Esophagus squamous epithelium (tissue), 5 donors: ENCODE measurements at regions not wholly inside any gene's neighbourhood (a gene's known extent, or its start where the extent isn't known, plus 50 kb on each side); places are given as distances from the start of the nearest gene placed in this dataset.
A peak's percentile ranks its signal among the peaks of the same experiment; 100 is the strongest.

Experiments
- DNase-seq: peaks from one replicate; lab custom pipeline; 2025; lab: John Stamatoyannopoulos, UW
- H3K27ac ChIP-seq, 4 donors: fragments of 200-600 bp; sonication (generic); one replicate each; pipeline ENCODE4 v1.5.1; 2016 to 2019; ENCODE audit warnings: mild to moderate bottlenecking in 1 of 4
- H3K27me3 ChIP-seq, 4 donors: fragments of 200-600 bp; sonication (generic); 1 replicate in 3 of 4; 2 replicates in 1 of 4; pipeline versions ENCODE4 v1.5.1 to v1.6.0; 2017 to 2021; ENCODE audit warnings: antibody characterized with exemption in 1 of 4
- H3K36me3 ChIP-seq, 3 donors: fragments of 200-600 bp; sonication (generic); one replicate each; pipeline ENCODE4 v1.5.1; 2016 to 2019
- H3K4me1 ChIP-seq, 3 donors: fragments of 200-600 bp; sonication (generic); one replicate each; pipeline ENCODE4 v1.5.1; 2017 to 2019
- H3K4me3 ChIP-seq, 4 donors: fragments of 200-600 bp; sonication (generic); 1 replicate in 3 of 4; 2 replicates in 1 of 4; pipeline ENCODE4 v1.5.1; 2016 to 2019; ENCODE audit warnings: mild to moderate bottlenecking in 2 of 4, moderate library complexity in 1 of 4
- H3K9me3 ChIP-seq, 3 donors: fragments of 200-600 bp; sonication (generic); one replicate each; pipeline ENCODE4 v1.5.1; 2016 to 2019
- POLR2A ChIP-seq, 4 donors: fragments of 450-650 bp; IDR thresholded peaks; one replicate each; pipeline ENCODE4 v1.6.1; 2017; ENCODE audit warnings: antibody characterized with exemption in 4 of 4, mild to moderate bottlenecking in 4 of 4, moderate library complexity in 3 of 4
- WGBS, 2 donors: methylation state at CpG; one replicate each; pipeline ENCODE4 v1.1.5; 2018; 5-methylcytosine and 5-hydroxymethylcytosine counted together
- intact Hi-C: fragments of 100-400 bp; cut with DNase I; formaldehyde crosslinking; loops from one replicate; pipeline ENCODE4 v1.15.0; 2022
- TF ChIP-seq, protein P1 (sequence below), 6 experiments: fragments of 450-650 bp in 4 of 6; fragments of 200-600 bp in 2 of 6; sonication (generic) in 2 of 6; IDR thresholded peaks; one replicate each; pipeline ENCODE4 v1.5.1; 2016 to 2019; ENCODE audit warnings: antibody characterized with exemption in 6 of 6, mild to moderate bottlenecking in 4 of 6, moderate library complexity in 4 of 6
- donor health status: DM: yes; HTN: yes; CAD: no.

DNA sequence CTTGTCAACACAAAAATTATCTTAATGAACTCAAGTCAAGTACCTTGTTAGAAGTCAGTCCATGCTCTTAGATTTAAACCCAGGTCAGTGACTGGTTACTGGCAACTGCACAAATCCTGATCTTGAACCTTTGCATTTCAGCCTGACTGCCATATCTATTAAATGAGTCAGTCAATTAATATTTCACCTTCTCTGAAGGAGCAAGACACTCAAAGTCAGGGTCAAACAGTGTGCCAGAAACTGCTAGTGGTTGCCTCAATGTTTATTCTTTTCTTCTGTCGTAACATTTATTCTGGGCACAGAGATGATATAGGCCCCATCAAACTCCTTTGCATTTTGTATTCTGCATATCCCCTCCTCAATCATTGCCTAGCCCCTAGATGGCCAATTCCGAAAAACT, 193.9 kb upstream of the MOCS1 start:
- Histone ChIP-seq H3K27ac (no peak overlapping the region), H3K4me3 (no peak overlapping the region), H3K36me3 (no peaks in the 10 kb centered on the region), H3K9me3 (no peaks in the 10 kb centered on the region), H3K4me1 (peaks cover 0 to 6% (median 0%) of the 10 kb centered on the region in 3 donors), H3K27me3 (no peaks in the 10 kb centered on the region)
- TF ChIP-seq POLR2A (IDR thresholded peaks at IDR 0.05): no peak
- TF ChIP-seq, protein P1, sequence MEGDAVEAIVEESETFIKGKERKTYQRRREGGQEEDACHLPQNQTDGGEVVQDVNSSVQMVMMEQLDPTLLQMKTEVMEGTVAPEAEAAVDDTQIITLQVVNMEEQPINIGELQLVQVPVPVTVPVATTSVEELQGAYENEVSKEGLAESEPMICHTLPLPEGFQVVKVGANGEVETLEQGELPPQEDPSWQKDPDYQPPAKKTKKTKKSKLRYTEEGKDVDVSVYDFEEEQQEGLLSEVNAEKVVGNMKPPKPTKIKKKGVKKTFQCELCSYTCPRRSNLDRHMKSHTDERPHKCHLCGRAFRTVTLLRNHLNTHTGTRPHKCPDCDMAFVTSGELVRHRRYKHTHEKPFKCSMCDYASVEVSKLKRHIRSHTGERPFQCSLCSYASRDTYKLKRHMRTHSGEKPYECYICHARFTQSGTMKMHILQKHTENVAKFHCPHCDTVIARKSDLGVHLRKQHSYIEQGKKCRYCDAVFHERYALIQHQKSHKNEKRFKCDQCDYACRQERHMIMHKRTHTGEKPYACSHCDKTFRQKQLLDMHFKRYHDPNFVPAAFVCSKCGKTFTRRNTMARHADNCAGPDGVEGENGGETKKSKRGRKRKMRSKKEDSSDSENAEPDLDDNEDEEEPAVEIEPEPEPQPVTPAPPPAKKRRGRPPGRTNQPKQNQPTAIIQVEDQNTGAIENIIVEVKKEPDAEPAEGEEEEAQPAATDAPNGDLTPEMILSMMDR (IDR thresholded peaks at IDR 0.05): no peak
- intact Hi-C loops: no loop called here
- 68 to 77% methylated on average over 2 of the region's 2 CpGs for WGBS, 2 donors
- DNase-seq: no peak

DNA sequence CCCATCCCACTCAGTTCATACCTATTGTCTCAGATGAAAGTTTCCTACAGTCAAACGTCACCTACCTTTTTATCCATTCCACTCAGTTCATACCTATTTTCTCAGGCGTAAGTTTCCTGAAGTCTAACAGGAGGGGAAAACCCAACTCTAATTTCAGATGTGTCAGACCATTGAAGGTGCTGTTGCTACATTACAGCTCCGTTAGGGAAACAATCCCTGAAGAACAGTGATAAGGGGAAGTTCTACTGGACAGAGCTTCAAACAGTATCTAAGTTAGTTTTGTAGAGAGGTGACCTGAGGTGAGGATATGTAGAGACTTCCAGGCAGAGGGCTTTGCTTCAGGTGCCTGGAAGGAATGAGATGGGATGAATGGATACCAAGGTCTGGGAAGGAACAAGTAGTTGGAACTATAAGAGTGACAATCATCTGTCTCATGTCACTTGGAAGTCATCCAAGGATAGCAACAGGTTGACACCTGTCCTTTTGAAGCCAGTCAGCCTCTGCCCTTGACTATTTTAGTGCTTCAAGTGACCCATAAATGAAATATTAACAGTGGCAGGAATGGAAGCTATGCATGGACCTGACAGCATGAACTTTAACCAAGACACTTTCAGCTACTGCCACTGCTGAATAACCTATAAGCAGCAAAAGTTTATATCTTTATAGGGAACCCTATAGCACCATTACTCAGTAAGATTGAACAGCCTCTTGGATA, 191.6 kb upstream of the MOCS1 start:
- no peak for DNase-seq
- intact Hi-C loops: no loop called here
- 54 to 58% methylated on average over 3 of the region's 3 CpGs for WGBS, 2 donors
- H3K4me1 ChIP-seq: peaks cover 0 to 6% (median 0%) of the 10 kb centered on the region in 3 donors
- no peaks in the 10 kb centered on the region for H3K36me3 ChIP-seq
- no peak for TF ChIP-seq POLR2A (IDR thresholded peaks at IDR 0.05)
- TF ChIP-seq, protein P1 (IDR thresholded peaks at IDR 0.05): no peak
- H3K27ac ChIP-seq: no peak overlapping the region
- no peak overlapping the region for H3K4me3 ChIP-seq
- no peaks in the 10 kb centered on the region for H3K9me3 ChIP-seq
- H3K27me3 ChIP-seq: no peaks in the 10 kb centered on the region

DNA sequence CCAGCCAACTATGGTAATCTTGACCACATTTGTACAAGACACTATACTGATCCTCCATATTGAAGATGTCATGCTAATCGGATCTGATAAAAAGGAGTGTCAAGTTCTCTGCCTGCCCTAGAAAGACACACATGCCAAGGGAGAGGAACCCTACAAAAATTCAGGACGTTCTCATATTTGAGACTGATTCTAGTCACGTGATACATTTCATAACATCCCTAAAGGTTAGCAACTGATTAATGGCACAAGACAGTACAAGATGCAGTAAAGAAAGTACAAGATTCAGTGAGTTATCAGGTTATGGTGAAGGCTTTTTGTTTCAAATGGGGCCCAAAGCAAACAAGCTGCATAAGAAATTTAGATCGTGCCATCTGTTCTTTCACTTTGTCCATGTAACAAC, 190.7 kb upstream of the MOCS1 start:
- no peaks in the 10 kb centered on the region for H3K27me3 ChIP-seq
- H3K36me3 ChIP-seq: no peaks in the 10 kb centered on the region
- H3K4me1 ChIP-seq: peaks cover 0 to 6% (median 0%) of the 10 kb centered on the region in 3 donors
- no peak for DNase-seq
- intact Hi-C loops: no loop called here
- H3K4me3 ChIP-seq: no peak overlapping the region
- TF ChIP-seq, protein P1 (IDR thresholded peaks at IDR 0.05): no peak
- no peak for TF ChIP-seq POLR2A (IDR thresholded peaks at IDR 0.05)
- 74 to 83% methylated on average over 4 of the region's 4 CpGs for WGBS, 2 donors
- H3K9me3 ChIP-seq: no peaks in the 10 kb centered on the region
- H3K27ac ChIP-seq: no peak overlapping the region

DNA sequence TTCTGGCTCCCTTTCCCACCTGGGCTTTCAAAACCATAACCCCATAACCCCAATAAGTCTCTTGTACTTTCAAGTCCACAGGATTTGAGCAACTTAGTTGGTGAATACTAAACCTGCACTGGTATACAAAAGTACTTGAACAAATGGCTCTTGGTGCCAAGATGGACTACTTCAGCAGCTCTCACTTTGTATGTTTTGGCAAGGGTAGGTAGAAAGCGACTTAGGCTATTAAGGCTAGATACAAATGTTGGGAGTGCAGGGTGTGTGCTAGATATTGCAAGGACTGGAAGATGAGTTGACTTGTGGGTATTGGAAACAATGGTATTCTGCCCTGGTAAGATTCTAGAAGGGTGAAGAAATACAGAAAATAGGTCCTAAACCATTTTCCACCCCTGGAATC, 182.6 kb upstream of the MOCS1 start:
- H3K27me3 ChIP-seq: peaks cover 0 to 5% (median 0%) of the 10 kb centered on the region in 4 donors
- H3K4me1 ChIP-seq: no peaks in the 10 kb centered on the region
- no peaks in the 10 kb centered on the region for H3K9me3 ChIP-seq
- no peak for DNase-seq
- intact Hi-C loops: no loop called here
- whole genome bisulfite sequencing, 2 donors: 0 to 44% methylated on average over 1 of the region's 1 CpG
- no peak overlapping the region for H3K4me3 ChIP-seq
- TF ChIP-seq, protein P1 (IDR thresholded peaks at IDR 0.05): no peak
- TF ChIP-seq POLR2A (IDR thresholded peaks at IDR 0.05): no peak
- H3K36me3 ChIP-seq: no peaks in the 10 kb centered on the region
- no peak overlapping the region for H3K27ac ChIP-seq

DNA sequence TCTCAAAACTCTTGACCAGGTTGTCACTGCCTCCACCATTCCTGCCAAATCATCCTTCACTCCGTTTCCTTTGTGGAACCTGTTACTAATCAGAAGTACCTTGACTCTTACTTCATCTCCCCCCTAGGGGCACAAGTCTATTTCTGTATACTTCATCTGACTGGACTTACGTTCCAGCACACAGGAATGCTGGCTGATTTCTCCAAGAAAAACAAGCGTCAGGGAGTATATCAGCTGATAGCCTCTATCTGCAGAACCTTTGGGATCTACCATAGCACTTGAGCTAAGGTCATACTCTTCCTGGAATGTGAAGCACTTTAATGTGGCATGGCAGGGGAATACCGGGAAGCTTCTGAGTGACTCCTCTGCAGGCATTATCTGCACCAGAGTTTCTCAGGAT, 178.1 kb upstream of the MOCS1 start:
- Histone ChIP-seq H3K4me1 (no peaks in the 10 kb centered on the region), H3K27me3 (peaks cover 0 to 5% (median 0%) of the 10 kb centered on the region in 4 donors), H3K36me3 (no peaks in the 10 kb centered on the region), H3K4me3 (no peak overlapping the region), H3K27ac (no peak overlapping the region), H3K9me3 (no peaks in the 10 kb centered on the region)
- intact Hi-C loops: no loop called here
- TF ChIP-seq POLR2A (IDR thresholded peaks at IDR 0.05): no peak
- TF ChIP-seq, protein P1 (IDR thresholded peaks at IDR 0.05): peak in 1 of 6 experiments; percentile 13
- DNase-seq: no peak
- 47 to 58% methylated on average over 4 of the region's 4 CpGs for WGBS, 2 donors
